ENCODE measurements at regions not wholly inside any gene's neighbourhood (a gene's known extent, or its start where the extent isn't known, plus 50 kb on each side); places are given as distances from the start of the nearest gene placed in this dataset.

DNA sequence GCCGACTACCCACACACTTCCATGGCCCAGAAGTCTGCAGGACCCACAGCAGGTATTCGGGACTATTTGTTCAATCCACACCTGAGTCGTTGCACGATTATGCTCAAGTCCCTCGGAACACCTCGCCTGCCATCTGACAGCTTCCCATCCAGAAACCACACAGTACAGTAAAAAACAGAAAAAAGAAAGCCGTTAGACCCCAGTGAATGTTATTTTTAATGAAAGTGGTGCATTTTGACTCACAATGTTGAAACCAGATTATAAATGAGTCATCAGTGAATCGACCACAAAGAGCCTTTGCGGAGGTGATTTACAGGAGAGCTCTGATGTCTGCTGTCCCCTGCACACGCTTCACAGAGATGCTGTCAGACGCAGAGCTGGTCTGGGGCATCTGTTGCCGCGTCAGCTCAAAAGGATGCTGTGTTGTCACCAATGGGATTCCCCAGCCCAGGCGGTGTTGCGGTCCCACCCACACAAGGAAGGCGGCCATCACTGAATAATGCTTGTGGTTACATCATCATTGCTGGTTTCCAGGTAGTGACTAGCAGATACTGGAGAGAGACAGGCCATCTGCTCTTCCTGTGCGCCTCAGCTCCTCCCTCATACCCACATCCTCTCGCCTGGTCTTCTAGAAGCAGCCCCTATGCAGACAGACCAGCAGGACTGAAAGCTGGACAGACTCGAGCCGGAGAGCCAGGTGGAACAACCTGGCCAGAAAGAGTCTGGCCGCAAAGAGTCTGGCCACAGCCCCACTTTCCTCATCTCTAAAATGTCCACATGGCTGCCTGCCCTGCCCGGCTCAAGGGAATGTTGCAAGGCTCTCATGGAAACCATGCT, 116.8 kb downstream of the TOMM20 start (continued):
- TF ChIP-seq, protein P1, sequence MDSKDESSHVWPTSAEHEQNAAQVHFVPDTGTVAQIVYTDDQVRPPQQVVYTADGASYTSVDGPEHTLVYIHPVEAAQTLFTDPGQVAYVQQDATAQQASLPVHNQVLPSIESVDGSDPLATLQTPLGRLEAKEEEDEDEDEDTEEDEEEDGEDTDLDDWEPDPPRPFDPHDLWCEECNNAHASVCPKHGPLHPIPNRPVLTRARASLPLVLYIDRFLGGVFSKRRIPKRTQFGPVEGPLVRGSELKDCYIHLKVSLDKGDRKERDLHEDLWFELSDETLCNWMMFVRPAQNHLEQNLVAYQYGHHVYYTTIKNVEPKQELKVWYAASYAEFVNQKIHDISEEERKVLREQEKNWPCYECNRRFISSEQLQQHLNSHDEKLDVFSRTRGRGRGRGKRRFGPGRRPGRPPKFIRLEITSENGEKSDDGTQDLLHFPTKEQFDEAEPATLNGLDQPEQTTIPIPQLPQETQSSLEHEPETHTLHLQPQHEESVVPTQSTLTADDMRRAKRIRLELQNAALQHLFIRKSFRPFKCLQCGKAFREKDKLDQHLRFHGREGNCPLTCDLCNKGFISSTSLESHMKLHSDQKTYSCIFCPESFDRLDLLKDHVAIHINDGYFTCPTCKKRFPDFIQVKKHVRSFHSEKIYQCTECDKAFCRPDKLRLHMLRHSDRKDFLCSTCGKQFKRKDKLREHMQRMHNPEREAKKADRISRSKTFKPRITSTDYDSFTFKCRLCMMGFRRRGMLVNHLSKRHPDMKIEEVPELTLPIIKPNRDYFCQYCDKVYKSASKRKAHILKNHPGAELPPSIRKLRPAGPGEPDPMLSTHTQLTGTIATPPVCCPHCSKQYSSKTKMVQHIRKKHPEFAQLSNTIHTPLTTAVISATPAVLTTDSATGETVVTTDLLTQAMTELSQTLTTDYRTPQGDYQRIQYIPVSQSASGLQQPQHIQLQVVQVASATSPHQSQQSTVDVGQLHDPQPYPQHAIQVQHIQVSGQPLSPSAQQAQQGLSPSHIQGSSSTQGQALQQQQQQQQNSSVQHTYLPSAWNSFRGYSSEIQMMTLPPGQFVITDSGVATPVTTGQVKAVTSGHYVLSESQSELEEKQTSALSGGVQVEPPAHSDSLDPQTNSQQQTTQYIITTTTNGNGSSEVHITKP (tag by site-specific recombination; IDR thresholded peaks at IDR 0.05), result peak; percentile 83
- TF ChIP-seq AEBP2 (tag by site-specific recombination; IDR thresholded peaks at IDR 0.05; ENCODE audit: borderline replicate concordance), result no peak
- no peak for TF ChIP-seq ZNF596 (tag by site-specific recombination; IDR thresholded peaks at IDR 0.05)
- TF ChIP-seq, protein P2, sequence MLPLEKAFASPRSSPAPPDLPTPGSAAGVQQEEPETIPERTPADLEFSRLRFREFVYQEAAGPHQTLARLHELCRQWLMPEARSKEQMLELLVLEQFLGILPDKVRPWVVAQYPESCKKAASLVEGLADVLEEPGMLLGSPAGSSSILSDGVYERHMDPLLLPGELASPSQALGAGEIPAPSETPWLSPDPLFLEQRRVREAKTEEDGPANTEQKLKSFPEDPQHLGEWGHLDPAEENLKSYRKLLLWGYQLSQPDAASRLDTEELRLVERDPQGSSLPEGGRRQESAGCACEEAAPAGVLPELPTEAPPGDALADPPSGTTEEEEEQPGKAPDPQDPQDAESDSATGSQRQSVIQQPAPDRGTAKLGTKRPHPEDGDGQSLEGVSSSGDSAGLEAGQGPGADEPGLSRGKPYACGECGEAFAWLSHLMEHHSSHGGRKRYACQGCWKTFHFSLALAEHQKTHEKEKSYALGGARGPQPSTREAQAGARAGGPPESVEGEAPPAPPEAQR (tag by site-specific recombination; IDR thresholded peaks at IDR 0.05), result no peak
- TF ChIP-seq BCL6B (tag by site-specific recombination; IDR thresholded peaks at IDR 0.05), result no peak; the same call in 1 of the 2 replicates
- TF ChIP-seq ZNF155 (tag by site-specific recombination; IDR thresholded peaks at IDR 0.05), result no peak
- no peak for TF ChIP-seq ZNF776 (tag by site-specific recombination; IDR thresholded peaks at IDR 0.05; ENCODE audit: borderline replicate concordance)
- no peak for TF ChIP-seq ZNF16 (tag by site-specific recombination; IDR thresholded peaks at IDR 0.05; ENCODE audit: low read depth)
- TF ChIP-seq ZNF843 (tag by site-specific recombination; IDR thresholded peaks at IDR 0.05), result 0 out of 2 replicates have a peak, but pooled peaks have one; percentile 18
- no peak for TF ChIP-seq ZSCAN30 (tag by site-specific recombination; IDR thresholded peaks at IDR 0.05)
- TF ChIP-seq ZNF157 (tag by site-specific recombination; IDR thresholded peaks at IDR 0.05), result no peak
- no peak for TF ChIP-seq ZNF521 (tag by site-specific recombination; IDR thresholded peaks at IDR 0.05)
- TF ChIP-seq RBAK (tag by site-specific recombination; IDR thresholded peaks at IDR 0.05), result peak; percentile 63; the same call in 1 of the 2 replicates
- TF ChIP-seq GLI4 (tag by site-specific recombination; IDR thresholded peaks at IDR 0.05), result no peak
- no peak for TF ChIP-seq ZBTB6 (tag by site-specific recombination; IDR thresholded peaks at IDR 0.05)
- TF ChIP-seq HOXA7 (CRISPR knock-in tag; IDR thresholded peaks at IDR 0.05; ENCODE audit: borderline replicate concordance), result no peak

Measured in HEK293 (cell line).